OCI-LY1 (cell line): ENCODE measurements at regions not wholly inside any gene's neighbourhood (a gene's known extent, or its start where the extent isn't known, plus 50 kb on each side); places are given as distances from the start of the nearest gene placed in this dataset.

Experiments used
- H2AFZ ChIP-seq: fragments of 200-600 bp; sonication (generic), shearing (Covaris generic); 2 replicates; pipeline ENCODE4 v1.6.0; 2014; ENCODE audit warnings: antibody characterized with exemption, mild to moderate bottlenecking, low read length
- H3F3A ChIP-seq: fragments of 200-600 bp; sonication (generic), shearing (Covaris generic); 2 replicates; pipeline ENCODE4 v1.6.0; 2014; ENCODE audit warnings: mild to moderate bottlenecking, antibody characterized with exemption, low read length, moderate library complexity; ENCODE audit not compliant: insufficient read depth
- H3K27ac ChIP-seq: fragments of 200-600 bp; sonication (generic); 2 replicates; pipeline ENCODE4 v1.5.1; 2014; ENCODE audit warnings: low read length, mixed run types, mild to moderate bottlenecking, low read depth; ENCODE audit not compliant: poor library complexity, severe bottlenecking
- H3K27me3 ChIP-seq: fragments of 200-600 bp; sonication (generic); 2 replicates; pipeline ENCODE4 v1.6.0; 2014; ENCODE audit warnings: antibody characterized with exemption, mild to moderate bottlenecking, low read length, moderate library complexity; ENCODE audit not compliant: insufficient read depth
- H3K36me3 ChIP-seq: fragments of 200-600 bp; sonication (generic); 2 replicates; pipeline ENCODE4 v1.6.1; 2014; ENCODE audit warnings: mild to moderate bottlenecking, antibody characterized with exemption, low read length, moderate library complexity, mixed read lengths; ENCODE audit not compliant: insufficient read depth
- H3K4me1 ChIP-seq: fragments of 200-600 bp; sonication (generic); 2 replicates; pipeline ENCODE4 v1.5.1; 2014; ENCODE audit warnings: mild to moderate bottlenecking, low read length, moderate library complexity; ENCODE audit not compliant: insufficient read depth, severe bottlenecking
- H3K4me2 ChIP-seq: fragments of 200-600 bp; sonication (generic), shearing (Covaris generic); 2 replicates; pipeline ENCODE4 v1.6.1; 2014; ENCODE audit warnings: low read length
- H3K4me3 ChIP-seq: fragments of 200-600 bp; sonication (generic); 2 replicates; pipeline ENCODE4 v1.5.1; 2014; ENCODE audit warnings: low read length, low read depth, mild to moderate bottlenecking, mixed read lengths; ENCODE audit not compliant: poor library complexity, severe bottlenecking
- H3K79me2 ChIP-seq: fragments of 200-600 bp; shearing (Covaris generic); 2 replicates; pipeline ENCODE4 v1.6.1; 2016; ENCODE audit warnings: mixed run types, low read length, mixed read lengths; ENCODE audit not compliant: insufficient read depth
- H3K9ac ChIP-seq: fragments of 200-600 bp; sonication (generic), shearing (Covaris generic); 2 replicates; pipeline ENCODE4 v1.6.1; 2014; ENCODE audit warnings: mild to moderate bottlenecking, low read length, mixed read lengths
- H3K9me2 ChIP-seq: fragments of 200-600 bp; sonication (generic), shearing (Covaris generic); 2 replicates; pipeline ENCODE4 v1.6.1; 2014; ENCODE audit warnings: low read depth, mild to moderate bottlenecking, low read length, mixed read lengths
- H3K9me3 ChIP-seq: fragments of 200-600 bp; shearing (Covaris generic); 2 replicates; pipeline ENCODE4 v1.6.1; 2014; ENCODE audit warnings: low read length, mixed read lengths
- H4K20me1 ChIP-seq: fragments of 200-600 bp; sonication (generic), shearing (Covaris generic); 2 replicates; pipeline ENCODE4 v1.6.0; 2016; ENCODE audit warnings: mild to moderate bottlenecking, low read length; ENCODE audit not compliant: insufficient read depth
- EZH2 ChIP-seq: fragments of 200-600 bp; sonication (generic), shearing (Covaris generic); IDR thresholded peaks from 2 replicates; pipeline ENCODE4 v1.8.0; 2017; ENCODE audit warnings: borderline replicate concordance, mixed run types, mild to moderate bottlenecking, antibody characterized with exemption, low read length, moderate library complexity, mixed read lengths
- TF ChIP-seq, protein P1 (sequence below): fragments of 200-600 bp; sonication (generic), shearing (Covaris generic); IDR thresholded peaks from 2 replicates; pipeline ENCODE4 v1.5.1; 2017; ENCODE audit warnings: mild to moderate bottlenecking, antibody characterized with exemption, low read length, moderate library complexity, mixed read lengths

DNA sequence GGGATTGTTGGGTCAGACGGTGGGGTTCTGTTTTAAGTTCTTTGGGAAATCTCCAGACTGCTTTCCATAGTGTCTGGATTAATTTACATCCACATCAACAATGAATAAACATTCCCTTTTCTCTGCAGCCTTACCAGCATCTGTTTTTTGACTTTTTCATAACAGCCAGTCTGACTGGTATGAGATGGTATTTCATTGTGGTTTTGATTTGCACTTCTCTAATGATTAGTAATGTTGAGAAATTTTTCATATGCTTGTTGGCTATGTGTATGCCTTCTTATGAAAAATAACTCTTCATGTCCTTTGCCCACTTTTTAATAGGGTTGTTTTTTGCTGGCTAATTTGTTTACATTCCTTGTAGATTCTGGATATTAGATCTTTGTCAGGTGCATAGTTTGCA is 140.8 kb upstream of the CNTN1 start:
- Histone ChIP-seq H3K9me3 (no peaks in the 10 kb centered on the region), H3K4me2 (no peak overlapping the region), H3K27ac (no peak overlapping the region), H3K4me1 (no peaks in the 10 kb centered on the region), H3K9me2 (no peaks in the 10 kb centered on the region), H3K4me3 (no peak overlapping the region), H3K9ac (no peak overlapping the region), H3F3A (no peaks in the 10 kb centered on the region), H2AFZ (no peak overlapping the region), H3K79me2 (no peaks in the 10 kb centered on the region), H4K20me1 (no peaks in the 10 kb centered on the region), H3K27me3 (no peaks in the 10 kb centered on the region), H3K36me3 (no peaks in the 10 kb centered on the region)
- TF ChIP-seq EZH2 = no peak
- TF ChIP-seq, protein P1, sequence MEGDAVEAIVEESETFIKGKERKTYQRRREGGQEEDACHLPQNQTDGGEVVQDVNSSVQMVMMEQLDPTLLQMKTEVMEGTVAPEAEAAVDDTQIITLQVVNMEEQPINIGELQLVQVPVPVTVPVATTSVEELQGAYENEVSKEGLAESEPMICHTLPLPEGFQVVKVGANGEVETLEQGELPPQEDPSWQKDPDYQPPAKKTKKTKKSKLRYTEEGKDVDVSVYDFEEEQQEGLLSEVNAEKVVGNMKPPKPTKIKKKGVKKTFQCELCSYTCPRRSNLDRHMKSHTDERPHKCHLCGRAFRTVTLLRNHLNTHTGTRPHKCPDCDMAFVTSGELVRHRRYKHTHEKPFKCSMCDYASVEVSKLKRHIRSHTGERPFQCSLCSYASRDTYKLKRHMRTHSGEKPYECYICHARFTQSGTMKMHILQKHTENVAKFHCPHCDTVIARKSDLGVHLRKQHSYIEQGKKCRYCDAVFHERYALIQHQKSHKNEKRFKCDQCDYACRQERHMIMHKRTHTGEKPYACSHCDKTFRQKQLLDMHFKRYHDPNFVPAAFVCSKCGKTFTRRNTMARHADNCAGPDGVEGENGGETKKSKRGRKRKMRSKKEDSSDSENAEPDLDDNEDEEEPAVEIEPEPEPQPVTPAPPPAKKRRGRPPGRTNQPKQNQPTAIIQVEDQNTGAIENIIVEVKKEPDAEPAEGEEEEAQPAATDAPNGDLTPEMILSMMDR = no peak

GRCh38 chr12:40552868-40553267 is 139.4 kb upstream of the CNTN1 start:
- no peaks in the 10 kb centered on the region for H3K9me3 ChIP-seq
- H2AFZ ChIP-seq = no peak overlapping the region
- no peaks in the 10 kb centered on the region for H3K9me2 ChIP-seq
- no peak overlapping the region for H3K4me3 ChIP-seq
- no peak overlapping the region for H3K27ac ChIP-seq
- no peaks in the 10 kb centered on the region for H3K36me3 ChIP-seq
- H3K27me3 ChIP-seq = no peaks in the 10 kb centered on the region
- no peaks in the 10 kb centered on the region for H3K4me1 ChIP-seq
- no peak overlapping the region for H3K9ac ChIP-seq
- no peak overlapping the region for H3K4me2 ChIP-seq
- no peak for TF ChIP-seq EZH2
- TF ChIP-seq, protein P1 = no peak
- H4K20me1 ChIP-seq = no peaks in the 10 kb centered on the region
- H3K79me2 ChIP-seq = no peaks in the 10 kb centered on the region
- H3F3A ChIP-seq = no peaks in the 10 kb centered on the region

- TF ChIP-seq, protein P1 = no peak
- no peak for TF ChIP-seq EZH2
- Histone ChIP-seq H3K4me3 (no peak overlapping the region), H2AFZ (no peak overlapping the region), H3K4me2 (no peak overlapping the region), H3K9me3 (no peaks in the 10 kb centered on the region), H3K27me3 (no peaks in the 10 kb centered on the region), H4K20me1 (no peaks in the 10 kb centered on the region), H3K4me1 (no peaks in the 10 kb centered on the region), H3F3A (no peaks in the 10 kb centered on the region), H3K79me2 (no peaks in the 10 kb centered on the region), H3K27ac (no peak overlapping the region), H3K9ac (no peak overlapping the region), H3K9me2 (no peaks in the 10 kb centered on the region), H3K36me3 (no peaks in the 10 kb centered on the region)
Observed at GRCh38 chr12:40557980-40558379, 134.3 kb upstream of the CNTN1 start.
